ENCODE measurements at regions not wholly inside any gene's neighbourhood (a gene's known extent, or its start where the extent isn't known, plus 50 kb on each side); places are given as distances from the start of the nearest gene placed in this dataset.

- 69 to 82% methylated on average over 4 of the region's 4 CpGs for WGBS, 2 experiments
- H3K27me3 ChIP-seq (ENCODE audit: control insufficient read depth, insufficient read depth, low read length, poor library complexity, severe bottlenecking), result no peaks in the 10 kb centered on the region
- H3K4me1 ChIP-seq (ENCODE audit: control insufficient read depth, insufficient read depth, low read length), result no peaks in the 10 kb centered on the region
- H3K4me3 ChIP-seq (ENCODE audit: insufficient read depth, low read depth, low read length), result no peak overlapping the region
- H3K9me3 ChIP-seq (ENCODE audit: control insufficient read depth, low read length), result no peaks in the 10 kb centered on the region
- no peak overlapping the region for H3K27ac ChIP-seq (ENCODE audit: insufficient read depth, low read depth, low read length, poor library complexity, severe bottlenecking)
- no peaks in the 10 kb centered on the region for H3K36me3 ChIP-seq (ENCODE audit: control insufficient read depth, insufficient read depth, low read length)
Observed at GRCh38 chr14:25944020-25944419, 653.8 kb downstream of the NOVA1 start.

- Histone ChIP-seq H3K36me3 (ENCODE audit: control insufficient read depth, insufficient read depth, low read length) (no peaks in the 10 kb centered on the region), H3K4me3 (ENCODE audit: insufficient read depth, low read depth, low read length) (no peak overlapping the region), H3K4me1 (ENCODE audit: control insufficient read depth, insufficient read depth, low read length) (no peaks in the 10 kb centered on the region), H3K27me3 (ENCODE audit: control insufficient read depth, insufficient read depth, low read length, poor library complexity, severe bottlenecking) (no peaks in the 10 kb centered on the region), H3K27ac (ENCODE audit: insufficient read depth, low read depth, low read length, poor library complexity, severe bottlenecking) (no peak overlapping the region), H3K9me3 (ENCODE audit: control insufficient read depth, low read length) (no peaks in the 10 kb centered on the region)
- 93 to 100% methylated on average over 1 of the region's 1 CpG for WGBS, 2 experiments
Observed at GRCh38 chr14:25943329-25943728, 654.5 kb downstream of the NOVA1 start.

GRCh38 chr14:25942090-25942489 is 655.7 kb downstream of the NOVA1 start:
- WGBS, 2 experiments, result 94 to 96% methylated on average over 2 of the region's 3 CpGs
- H3K36me3 ChIP-seq (ENCODE audit: control insufficient read depth, insufficient read depth, low read length), result no peaks in the 10 kb centered on the region
- no peaks in the 10 kb centered on the region for H3K4me1 ChIP-seq (ENCODE audit: control insufficient read depth, insufficient read depth, low read length)
- no peak overlapping the region for H3K27ac ChIP-seq (ENCODE audit: insufficient read depth, low read depth, low read length, poor library complexity, severe bottlenecking)
- H3K27me3 ChIP-seq (ENCODE audit: control insufficient read depth, insufficient read depth, low read length, poor library complexity, severe bottlenecking), result no peaks in the 10 kb centered on the region
- no peaks in the 10 kb centered on the region for H3K9me3 ChIP-seq (ENCODE audit: control insufficient read depth, low read length)
- no peak overlapping the region for H3K4me3 ChIP-seq (ENCODE audit: insufficient read depth, low read depth, low read length)

GRCh38 chr14:25933731-25934130 is 664.1 kb downstream of the NOVA1 start:
- WGBS, 2 experiments, result 97 to 100% methylated on average over 2 to 3 of the region's 3 CpGs
- no peak overlapping the region for H3K27ac ChIP-seq (ENCODE audit: insufficient read depth, low read depth, low read length, poor library complexity, severe bottlenecking)
- H3K4me3 ChIP-seq (ENCODE audit: insufficient read depth, low read depth, low read length), result no peak overlapping the region
- no peaks in the 10 kb centered on the region for H3K4me1 ChIP-seq (ENCODE audit: control insufficient read depth, insufficient read depth, low read length)
- H3K36me3 ChIP-seq (ENCODE audit: control insufficient read depth, insufficient read depth, low read length), result no peaks in the 10 kb centered on the region
- no peaks in the 10 kb centered on the region for H3K27me3 ChIP-seq (ENCODE audit: control insufficient read depth, insufficient read depth, low read length, poor library complexity, severe bottlenecking)
- no peaks in the 10 kb centered on the region for H3K9me3 ChIP-seq (ENCODE audit: control insufficient read depth, low read length)

GRCh38 chr14:25929881-25930615 is 667.8 kb downstream of the NOVA1 start:
- WGBS, 2 experiments, result 91 to 95% methylated on average over 5 to 7 of the region's 7 CpGs
- no peak overlapping the region for H3K4me3 ChIP-seq (ENCODE audit: insufficient read depth, low read depth, low read length)
- H3K36me3 ChIP-seq (ENCODE audit: control insufficient read depth, insufficient read depth, low read length), result no peaks in the 10 kb centered on the region
- H3K9me3 ChIP-seq (ENCODE audit: control insufficient read depth, low read length), result no peaks in the 10 kb centered on the region
- H3K27me3 ChIP-seq (ENCODE audit: control insufficient read depth, insufficient read depth, low read length, poor library complexity, severe bottlenecking), result no peaks in the 10 kb centered on the region
- no peak overlapping the region for H3K27ac ChIP-seq (ENCODE audit: insufficient read depth, low read depth, low read length, poor library complexity, severe bottlenecking)
- no peaks in the 10 kb centered on the region for H3K4me1 ChIP-seq (ENCODE audit: control insufficient read depth, insufficient read depth, low read length)

- no peaks in the 10 kb centered on the region for H3K27me3 ChIP-seq (ENCODE audit: control insufficient read depth, insufficient read depth, low read length, poor library complexity, severe bottlenecking)
- no peak overlapping the region for H3K4me3 ChIP-seq (ENCODE audit: insufficient read depth, low read depth, low read length)
- H3K36me3 ChIP-seq (ENCODE audit: control insufficient read depth, insufficient read depth, low read length), result no peaks in the 10 kb centered on the region
- H3K4me1 ChIP-seq (ENCODE audit: control insufficient read depth, insufficient read depth, low read length), result no peaks in the 10 kb centered on the region
- no peak overlapping the region for H3K27ac ChIP-seq (ENCODE audit: insufficient read depth, low read depth, low read length, poor library complexity, severe bottlenecking)
- 93 to 95% methylated on average over 9 of the region's 9 CpGs for WGBS, 2 experiments
- no peaks in the 10 kb centered on the region for H3K9me3 ChIP-seq (ENCODE audit: control insufficient read depth, low read length)
Observed at GRCh38 chr14:25911831-25912230, 686.0 kb downstream of the NOVA1 start.

GRCh38 chr14:25909045-25909747 is 688.6 kb downstream of the NOVA1 start:
- H3K27me3 ChIP-seq (ENCODE audit: control insufficient read depth, insufficient read depth, low read length, poor library complexity, severe bottlenecking), result no peaks in the 10 kb centered on the region
- H3K4me1 ChIP-seq (ENCODE audit: control insufficient read depth, insufficient read depth, low read length), result no peaks in the 10 kb centered on the region
- no peak overlapping the region for H3K4me3 ChIP-seq (ENCODE audit: insufficient read depth, low read depth, low read length)
- no peaks in the 10 kb centered on the region for H3K9me3 ChIP-seq (ENCODE audit: control insufficient read depth, low read length)
- H3K36me3 ChIP-seq (ENCODE audit: control insufficient read depth, insufficient read depth, low read length), result no peaks in the 10 kb centered on the region
- H3K27ac ChIP-seq (ENCODE audit: insufficient read depth, low read depth, low read length, poor library complexity, severe bottlenecking), result no peak overlapping the region
- 95% methylated on average over 8 to 11 of the region's 11 CpGs for WGBS, 2 experiments

- Histone ChIP-seq H3K36me3 (ENCODE audit: control insufficient read depth, insufficient read depth, low read length) (no peaks in the 10 kb centered on the region), H3K4me1 (ENCODE audit: control insufficient read depth, insufficient read depth, low read length) (no peaks in the 10 kb centered on the region), H3K27ac (ENCODE audit: insufficient read depth, low read depth, low read length, poor library complexity, severe bottlenecking) (no peak overlapping the region), H3K4me3 (ENCODE audit: insufficient read depth, low read depth, low read length) (no peak overlapping the region), H3K9me3 (ENCODE audit: control insufficient read depth, low read length) (no peaks in the 10 kb centered on the region), H3K27me3 (ENCODE audit: control insufficient read depth, insufficient read depth, low read length, poor library complexity, severe bottlenecking) (no peaks in the 10 kb centered on the region)
- WGBS, 2 experiments, result 96% methylated on average over 2 to 3 of the region's 3 CpGs
Observed at GRCh38 chr14:25908277-25909044, 689.4 kb downstream of the NOVA1 start.

- Histone ChIP-seq H3K27ac (ENCODE audit: insufficient read depth, low read depth, low read length, poor library complexity, severe bottlenecking) (no peak overlapping the region), H3K4me3 (ENCODE audit: insufficient read depth, low read depth, low read length) (no peak overlapping the region), H3K9me3 (ENCODE audit: control insufficient read depth, low read length) (no peaks in the 10 kb centered on the region), H3K27me3 (ENCODE audit: control insufficient read depth, insufficient read depth, low read length, poor library complexity, severe bottlenecking) (no peaks in the 10 kb centered on the region), H3K36me3 (ENCODE audit: control insufficient read depth, insufficient read depth, low read length) (no peaks in the 10 kb centered on the region), H3K4me1 (ENCODE audit: control insufficient read depth, insufficient read depth, low read length) (no peaks in the 10 kb centered on the region)
- 93 to 98% methylated on average over 3 of the region's 3 CpGs for WGBS, 2 experiments
Observed at GRCh38 chr14:25904446-25904845, 693.4 kb downstream of the NOVA1 start.

- Histone ChIP-seq H3K27ac (ENCODE audit: insufficient read depth, low read depth, low read length, poor library complexity, severe bottlenecking) (no peak overlapping the region), H3K4me3 (ENCODE audit: insufficient read depth, low read depth, low read length) (no peak overlapping the region), H3K36me3 (ENCODE audit: control insufficient read depth, insufficient read depth, low read length) (no peaks in the 10 kb centered on the region), H3K4me1 (ENCODE audit: control insufficient read depth, insufficient read depth, low read length) (no peaks in the 10 kb centered on the region), H3K9me3 (ENCODE audit: control insufficient read depth, low read length) (no peaks in the 10 kb centered on the region), H3K27me3 (ENCODE audit: control insufficient read depth, insufficient read depth, low read length, poor library complexity, severe bottlenecking) (no peaks in the 10 kb centered on the region)
- 100% methylated on average over 1 of the region's 1 CpG; no CpG with 5 or more reads in 1 of the 2 experiments for WGBS, 2 experiments
Observed at GRCh38 chr14:25899197-25899596, 698.6 kb downstream of the NOVA1 start.
